ENCODE measurements at regions not wholly inside any gene's neighbourhood (a gene's known extent, or its start where the extent isn't known, plus 50 kb on each side); places are given as distances from the start of the nearest gene placed in this dataset.
A peak's percentile ranks its signal among the peaks of the same experiment; 100 is the strongest.
"Not testable (repeated sequence)": the region's sequence is repeated elsewhere in the genome, so short reads cannot be mapped to it uniquely, and the experiment has no call there.

GRCh38 chrX:130467936-130468335 is 66.1 kb downstream of the RBMX2 start:
- no peak for DNase-seq (ENCODE audit: low read depth)

GRCh38 chrX:130468395-130468923 is 66.7 kb downstream of the RBMX2 start:
- no peak for DNase-seq (ENCODE audit: low read depth)

GRCh38 chrX:130482871-130483270 is 81.1 kb downstream of the RBMX2 start:
- DNase-seq (ENCODE audit: low read depth): no peak

GRCh38 chrX:130485870-130486269 is 84.1 kb downstream of the RBMX2 start:
- DNase-seq (ENCODE audit: low read depth): no peak

GRCh38 chrX:130495502-130495901 is 93.7 kb downstream of the RBMX2 start:
- DNase-seq (ENCODE audit: low read depth): not testable (repeated sequence)

- DNase-seq (ENCODE audit: low read depth): peak; percentile 1
Measured at GRCh38 chrX:130497531-130497930, 95.7 kb downstream of the RBMX2 start.

GRCh38 chrX:130498653-130499274 is 97.0 kb downstream of the RBMX2 start:
- DNase-seq (ENCODE audit: low read depth): no peak

- DNase-seq (ENCODE audit: low read depth): no peak
Measured at GRCh38 chrX:130502016-130502570, 100.3 kb downstream of the RBMX2 start.

- DNase-seq (ENCODE audit: low read depth): no peak
Measured at GRCh38 chrX:130504019-130504418, 102.2 kb downstream of the RBMX2 start.

GRCh38 chrX:130507015-130507414 is 105.2 kb downstream of the RBMX2 start:
- no peak for DNase-seq (ENCODE audit: low read depth)

GRCh38 chrX:130512534-130512933 is 110.7 kb downstream of the RBMX2 start:
- DNase-seq (ENCODE audit: low read depth): not testable (repeated sequence)

- no peak for DNase-seq (ENCODE audit: low read depth)
Measured at GRCh38 chrX:130516123-130516522, 114.3 kb downstream of the RBMX2 start.

- DNase-seq (ENCODE audit: low read depth): peak; percentile 42
Measured at GRCh38 chrX:130523460-130524394, 121.9 kb downstream of the RBMX2 start.

GRCh38 chrX:130524476-130525194 is 122.8 kb downstream of the RBMX2 start:
- DNase-seq (ENCODE audit: low read depth): no peak

GRCh38 chrX:130529531-130529930 is 127.7 kb downstream of the RBMX2 start:
- DNase-seq (ENCODE audit: low read depth): no peak

- no peak for DNase-seq (ENCODE audit: low read depth)
Measured at GRCh38 chrX:130531066-130531465, 129.3 kb downstream of the RBMX2 start.

GRCh38 chrX:130539721-130540321 is 138.0 kb downstream of the RBMX2 start:
- DNase-seq (ENCODE audit: low read depth): peak; percentile 36

GRCh38 chrX:130543603-130544325 is 142.0 kb downstream of the RBMX2 start:
- no peak for DNase-seq (ENCODE audit: low read depth)

- no peak for DNase-seq (ENCODE audit: low read depth)
Measured at GRCh38 chrX:130545796-130546195, 144.0 kb downstream of the RBMX2 start.

- peak; percentile 24 for DNase-seq (ENCODE audit: low read depth)
Measured at GRCh38 chrX:130549382-130549781, 147.6 kb downstream of the RBMX2 start.

- no peak for DNase-seq (ENCODE audit: low read depth)
Measured at GRCh38 chrX:130550351-130550750, 148.6 kb downstream of the RBMX2 start.
